Panc1 (cell line): ENCODE measurements at regions not wholly inside any gene's neighbourhood (a gene's known extent, or its start where the extent isn't known, plus 50 kb on each side); places are given as distances from the start of the nearest gene placed in this dataset.
"Not testable (repeated sequence)": the region's sequence is repeated elsewhere in the genome, so short reads cannot be mapped to it uniquely, and the experiment has no call there.

Experiments used
- ATAC-seq: fragments of 200-7000 bp; cut with Tn5 transposase; 2 replicates; pipeline ENCODE4 v1.9.1; 2020; ENCODE audit warnings: mild to moderate bottlenecking, moderate library complexity
- BruUV-seq: library from RNA; stranded (reverse); fragments of 400-500 nt; replicated peaks from 2 replicates; lab custom pipeline; 2021; lab: Mats Ljungman, UMichigan
- CTCF ChIA-PET: fragments of 300-600 bp; sonication (Branson Sonifier 250); formaldehyde crosslinking; loops from one replicate; lab custom pipeline; 2022; ENCODE audit warnings: antibody characterized with exemption; lab: Charles Lee
- POLR2A ChIA-PET: fragments of 300-600 bp; sonication (Branson Sonifier 250); formaldehyde crosslinking; loops from one replicate; lab custom pipeline; 2022; ENCODE audit warnings: antibody characterized with exemption; lab: Charles Lee
- DNase-seq: peaks from one replicate; pipeline ENCODE4 v3.0.0-alpha.2; 2010; ENCODE audit warnings: low read depth, low spot score
- H3K27ac ChIP-seq: 2 replicates; pipeline ENCODE4 v1.5.1; 2011; ENCODE audit warnings: mild to moderate bottlenecking, low read length, inconsistent platforms
- H3K27me3 ChIP-seq: fragments of 200-500 bp; sonication (Bioruptor generic); 2 replicates; pipeline ENCODE4 v1.6.0; 2014; ENCODE audit warnings: low read length, inconsistent platforms; ENCODE audit not compliant: control insufficient read depth, insufficient read depth
- H3K36me3 ChIP-seq: fragments of 200-500 bp; sonication (Bioruptor generic); 2 replicates; pipeline ENCODE4 v1.5.1; 2014; ENCODE audit warnings: inconsistent platforms, mild to moderate bottlenecking, low read length, moderate library complexity; ENCODE audit not compliant: control insufficient read depth, insufficient read depth
- H3K4me1 ChIP-seq: 2 replicates; pipeline ENCODE4 v1.5.1; 2011; ENCODE audit warnings: inconsistent platforms, mild to moderate bottlenecking, low read length, moderate library complexity; ENCODE audit not compliant: control insufficient read depth, insufficient read depth
- H3K4me3 ChIP-seq, 2 experiments: 2 replicates each; pipeline ENCODE4 v1.5.1; 2011 to 2012; ENCODE audit warnings: low read depth in 2 of 2, low read length in 2 of 2, mild to moderate bottlenecking in 2 of 2, inconsistent platforms in 1 of 2, moderate library complexity in 1 of 2
- H3K9me3 ChIP-seq: fragments of 200-500 bp; sonication (Bioruptor generic); 2 replicates; pipeline ENCODE4 v1.5.1; 2014; ENCODE audit warnings: low read depth, mild to moderate bottlenecking, inconsistent platforms, low read length, moderate library complexity; ENCODE audit not compliant: control insufficient read depth, insufficient read depth
- POLR2AphosphoS5 ChIP-seq: IDR thresholded peaks from 2 replicates; pipeline ENCODE4 v1.6.1; 2012; ENCODE audit warnings: mild to moderate bottlenecking, low read depth, low read length, moderate library complexity
- REST ChIP-seq, 2 experiments: IDR thresholded peaks; 2 replicates each; pipeline ENCODE4 v1.6.1; 2011 to 2012; ENCODE audit warnings: low read depth in 2 of 2, control low read depth in 1 of 2, low read length in 1 of 2, mild to moderate bottlenecking in 1 of 2, moderate library complexity in 1 of 2; ENCODE audit not compliant: insufficient read depth in 1 of 2
- SIN3A ChIP-seq: IDR thresholded peaks from 2 replicates; pipeline ENCODE4 v1.6.1; 2012; ENCODE audit warnings: low read depth, mild to moderate bottlenecking, low read length, moderate library complexity, borderline replicate concordance; ENCODE audit not compliant: insufficient read depth
- TCF7L2 ChIP-seq: IDR thresholded peaks from 2 replicates; pipeline ENCODE4 v1.6.1; 2011; ENCODE audit warnings: mild to moderate bottlenecking, low read depth, low read length, inconsistent platforms
- in situ Hi-C: cut with HindIII; loops from 2 replicates; pipeline ENCODE4 v1.10.0; 2016; ENCODE audit warnings: low sequenced_read_pairs, low pct_unique_long_range_greater_than_20kb
- intact Hi-C: fragments of 100-400 bp; cut with micrococcal nuclease; formaldehyde crosslinking; loops from one replicate; pipeline ENCODE4 v1.10.0; 2022; ENCODE audit not compliant: unreplicated experiment
- TF ChIP-seq, protein P1 (sequence below): fragments of 450-650 bp; IDR thresholded peaks from 2 replicates; pipeline ENCODE4 v1.5.1; 2017; ENCODE audit warnings: mild to moderate bottlenecking

- no TSS peak for BruUV-seq
- TF ChIP-seq, protein P1, sequence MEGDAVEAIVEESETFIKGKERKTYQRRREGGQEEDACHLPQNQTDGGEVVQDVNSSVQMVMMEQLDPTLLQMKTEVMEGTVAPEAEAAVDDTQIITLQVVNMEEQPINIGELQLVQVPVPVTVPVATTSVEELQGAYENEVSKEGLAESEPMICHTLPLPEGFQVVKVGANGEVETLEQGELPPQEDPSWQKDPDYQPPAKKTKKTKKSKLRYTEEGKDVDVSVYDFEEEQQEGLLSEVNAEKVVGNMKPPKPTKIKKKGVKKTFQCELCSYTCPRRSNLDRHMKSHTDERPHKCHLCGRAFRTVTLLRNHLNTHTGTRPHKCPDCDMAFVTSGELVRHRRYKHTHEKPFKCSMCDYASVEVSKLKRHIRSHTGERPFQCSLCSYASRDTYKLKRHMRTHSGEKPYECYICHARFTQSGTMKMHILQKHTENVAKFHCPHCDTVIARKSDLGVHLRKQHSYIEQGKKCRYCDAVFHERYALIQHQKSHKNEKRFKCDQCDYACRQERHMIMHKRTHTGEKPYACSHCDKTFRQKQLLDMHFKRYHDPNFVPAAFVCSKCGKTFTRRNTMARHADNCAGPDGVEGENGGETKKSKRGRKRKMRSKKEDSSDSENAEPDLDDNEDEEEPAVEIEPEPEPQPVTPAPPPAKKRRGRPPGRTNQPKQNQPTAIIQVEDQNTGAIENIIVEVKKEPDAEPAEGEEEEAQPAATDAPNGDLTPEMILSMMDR, result no peak
- no peak for TF ChIP-seq TCF7L2
- TF ChIP-seq SIN3A, result no peak
- no peak for TF ChIP-seq REST (IDR thresholded peaks at IDR 0.05; ENCODE audit: insufficient read depth in 1 of 2, low read depth in 2 of 2, low read length in 1 of 2)
- TF ChIP-seq POLR2AphosphoS5, result no peak
- Histone ChIP-seq H3K4me3 (no peak overlapping the region), H3K9me3 (no peaks in the 10 kb centered on the region), H3K4me1 (no peaks in the 10 kb centered on the region), H3K27me3 (no peaks in the 10 kb centered on the region), H3K36me3 (no peaks in the 10 kb centered on the region), H3K27ac (no peak overlapping the region)
- ChIA-PET CTCF (no interaction called here), POLR2A (no interaction called here)
- in situ Hi-C loops (no loop called here), intact Hi-C loops (no loop called here)
- no peak for ATAC-seq
- DNase-seq, result no peak
Observed at GRCh38 chr2:188695953-188696352, 278.2 kb upstream of the COL3A1 start.

DNA sequence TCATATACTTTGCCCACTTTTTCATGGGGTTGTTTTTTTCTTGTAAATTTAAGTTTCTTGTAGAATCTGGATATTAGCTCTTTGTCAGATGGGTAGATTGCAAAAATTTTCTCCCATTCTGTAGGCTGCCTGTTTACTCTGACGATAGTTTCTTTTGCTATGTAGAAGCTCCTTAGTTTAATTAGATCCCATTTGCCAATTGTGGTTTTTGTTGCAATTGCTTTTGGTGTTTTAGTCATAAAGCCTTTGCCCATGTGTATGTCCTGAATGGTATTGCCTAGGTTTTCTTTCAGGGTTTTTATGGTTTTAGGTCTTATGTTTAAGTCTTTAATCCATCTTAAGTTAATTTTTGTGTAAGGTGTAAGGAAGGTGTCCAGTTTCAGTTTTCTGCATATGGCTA lies 276.0 kb upstream of the COL3A1 start:
- H3K27ac ChIP-seq, ATAC-seq, H3K27me3 ChIP-seq, POLR2A ChIA-PET, intact Hi-C loops, BruUV-seq, CTCF ChIA-PET, in situ Hi-C loops, H3K4me1 ChIP-seq, DNase-seq, H3K9me3 ChIP-seq, H3K36me3 ChIP-seq, H3K4me3 ChIP-seq: not testable (repeated sequence)

DNA sequence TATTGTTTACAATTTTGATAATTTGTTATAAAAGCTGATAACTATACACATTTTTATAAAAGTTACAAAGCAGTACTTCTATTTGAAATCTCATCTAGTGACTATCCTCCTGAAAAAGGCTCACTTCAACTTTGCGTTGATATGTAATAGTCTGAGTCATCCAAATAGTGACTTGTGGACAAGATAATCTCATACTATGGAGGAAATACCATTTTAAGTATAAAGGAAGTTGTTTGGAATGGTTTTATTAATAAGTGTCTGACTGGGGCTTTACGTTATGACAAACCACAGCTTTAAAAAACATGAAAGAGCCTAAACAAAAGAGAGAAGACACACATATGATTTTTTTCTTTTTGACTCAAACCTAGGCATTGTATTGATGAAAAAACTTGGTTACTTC lies 272.3 kb upstream of the COL3A1 start:
- TF ChIP-seq REST (IDR thresholded peaks at IDR 0.05; ENCODE audit: insufficient read depth in 1 of 2, low read depth in 2 of 2, low read length in 1 of 2) (no peak), SIN3A (no peak), TCF7L2 (no peak), POLR2AphosphoS5 (no peak)
- TF ChIP-seq, protein P1, result no peak
- Histone ChIP-seq H3K9me3 (no peaks in the 10 kb centered on the region), H3K36me3 (no peaks in the 10 kb centered on the region), H3K4me3 (no peak overlapping the region), H3K27ac (no peak overlapping the region), H3K4me1 (no peaks in the 10 kb centered on the region), H3K27me3 (no peaks in the 10 kb centered on the region)
- ATAC-seq (no peak), DNase-seq (no peak)
- no TSS peak for BruUV-seq
- POLR2A ChIA-PET, result no interaction called here
- CTCF ChIA-PET, result no interaction called here
- in situ Hi-C loops, result no loop called here
- intact Hi-C loops, result no loop called here
